ENCODE measurements at regions not wholly inside any gene's neighbourhood (a gene's known extent, or its start where the extent isn't known, plus 50 kb on each side); places are given as distances from the start of the nearest gene placed in this dataset.

DNA sequence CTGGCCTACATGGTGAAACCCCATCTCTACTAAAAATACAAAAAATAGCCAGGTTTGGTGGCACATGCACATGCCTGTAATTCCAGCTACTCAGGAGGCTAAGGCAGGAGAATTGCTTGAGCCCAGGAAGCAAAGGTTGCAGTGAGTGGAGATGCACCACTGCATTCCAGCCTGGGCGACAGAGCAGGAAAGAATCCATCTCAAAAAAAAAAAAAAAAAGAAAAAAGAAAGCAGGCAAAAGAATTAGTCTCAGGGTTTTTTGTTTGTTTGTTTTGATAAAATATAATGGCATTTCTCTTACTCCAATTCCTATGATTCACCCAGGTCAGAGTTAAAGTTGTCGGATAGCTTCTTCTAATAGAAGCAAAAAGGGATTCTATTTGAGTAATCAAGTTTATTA lies 67.0 kb upstream of the ATG10 start:
- Histone ChIP-seq H3K36me3 (ENCODE audit: insufficient read depth, insufficient read length, low read length) (no peaks in the 10 kb centered on the region), H3K9me3 (ENCODE audit: insufficient read depth, low read length) (no peaks in the 10 kb centered on the region), H3K4me1 (ENCODE audit: insufficient read depth, insufficient read length) (no peaks in the 10 kb centered on the region), H3K4me3 (ENCODE audit: insufficient read length, low read depth) (no peak overlapping the region), H3K27me3 (ENCODE audit: insufficient read depth, insufficient read length) (no peaks in the 10 kb centered on the region), H3K9ac (ENCODE audit: insufficient read length, low read depth) (no peak overlapping the region)
- no peak for DNase-seq (ENCODE audit: low read depth, low spot score)
- TF ChIP-seq ZNF274 (IDR thresholded peaks at IDR 0.05; ENCODE audit: low read depth, low read length): no peak
- TF ChIP-seq YY1 (IDR thresholded peaks at IDR 0.05; ENCODE audit: insufficient read depth, insufficient read length): no peak
- TF ChIP-seq SUZ12 (IDR thresholded peaks at IDR 0.05; ENCODE audit: extremely low read depth, insufficient read depth, insufficient read length): no peak

DNA sequence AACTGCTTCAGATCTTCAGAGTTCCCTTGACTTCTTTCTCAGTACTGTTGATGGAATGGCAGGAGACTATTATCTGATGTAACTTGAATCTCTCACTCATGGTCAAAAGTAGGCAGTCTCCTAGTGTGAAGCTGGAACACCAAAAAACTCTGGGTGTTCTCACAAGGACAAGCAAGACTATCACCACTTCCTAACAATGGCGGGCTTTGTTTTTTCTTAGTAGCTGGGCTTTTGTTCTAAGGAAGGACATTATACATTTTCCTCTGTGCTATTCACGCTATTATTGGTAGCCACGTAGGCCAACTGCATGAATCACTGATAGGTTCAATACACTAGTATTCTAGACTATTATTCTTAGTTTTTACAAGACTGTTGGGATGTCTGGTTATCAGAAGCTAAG lies 67.7 kb upstream of the ATG10 start:
- TF ChIP-seq ZNF274 (IDR thresholded peaks at IDR 0.05; ENCODE audit: low read depth, low read length): no peak
- TF ChIP-seq YY1 (IDR thresholded peaks at IDR 0.05; ENCODE audit: insufficient read depth, insufficient read length): no peak
- no peak for TF ChIP-seq SUZ12 (IDR thresholded peaks at IDR 0.05; ENCODE audit: extremely low read depth, insufficient read depth, insufficient read length)
- H3K4me1 ChIP-seq (ENCODE audit: insufficient read depth, insufficient read length): no peaks in the 10 kb centered on the region
- no peaks in the 10 kb centered on the region for H3K27me3 ChIP-seq (ENCODE audit: insufficient read depth, insufficient read length)
- no peak for DNase-seq (ENCODE audit: low read depth, low spot score)
- no peak overlapping the region for H3K4me3 ChIP-seq (ENCODE audit: insufficient read length, low read depth)
- no peaks in the 10 kb centered on the region for H3K36me3 ChIP-seq (ENCODE audit: insufficient read depth, insufficient read length, low read length)
- H3K9ac ChIP-seq (ENCODE audit: insufficient read length, low read depth): no peak overlapping the region
- H3K9me3 ChIP-seq (ENCODE audit: insufficient read depth, low read length): no peaks in the 10 kb centered on the region

DNA sequence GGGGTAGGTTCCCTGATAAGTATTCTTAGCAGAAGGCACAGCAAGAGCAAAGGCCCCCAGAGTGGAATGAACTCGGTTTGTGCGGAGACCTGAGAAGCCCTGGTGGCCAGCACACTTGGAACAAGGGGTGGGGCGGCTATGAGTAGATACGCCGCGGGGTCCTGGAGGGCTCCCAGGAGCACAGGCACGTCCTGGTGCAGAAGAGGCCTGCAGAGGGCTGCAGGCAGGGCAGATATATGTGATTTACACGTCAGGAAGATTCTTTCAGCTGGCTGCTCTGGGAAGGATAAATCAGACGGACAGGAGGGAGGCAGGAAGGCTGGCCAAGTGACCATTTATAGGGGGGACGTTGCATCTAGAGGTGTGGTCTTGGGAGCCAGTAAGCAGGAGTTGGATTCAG lies 70.2 kb upstream of the ATG10 start:
- Histone ChIP-seq H3K4me3 (ENCODE audit: insufficient read length, low read depth) (no peak overlapping the region), H3K27me3 (ENCODE audit: insufficient read depth, insufficient read length) (no peaks in the 10 kb centered on the region), H3K36me3 (ENCODE audit: insufficient read depth, insufficient read length, low read length) (no peaks in the 10 kb centered on the region), H3K9ac (ENCODE audit: insufficient read length, low read depth) (no peak overlapping the region), H3K4me1 (ENCODE audit: insufficient read depth, insufficient read length) (no peaks in the 10 kb centered on the region), H3K9me3 (ENCODE audit: insufficient read depth, low read length) (no peaks in the 10 kb centered on the region)
- TF ChIP-seq YY1 (IDR thresholded peaks at IDR 0.05; ENCODE audit: insufficient read depth, insufficient read length): no peak
- DNase-seq (ENCODE audit: low read depth, low spot score): no peak

DNA sequence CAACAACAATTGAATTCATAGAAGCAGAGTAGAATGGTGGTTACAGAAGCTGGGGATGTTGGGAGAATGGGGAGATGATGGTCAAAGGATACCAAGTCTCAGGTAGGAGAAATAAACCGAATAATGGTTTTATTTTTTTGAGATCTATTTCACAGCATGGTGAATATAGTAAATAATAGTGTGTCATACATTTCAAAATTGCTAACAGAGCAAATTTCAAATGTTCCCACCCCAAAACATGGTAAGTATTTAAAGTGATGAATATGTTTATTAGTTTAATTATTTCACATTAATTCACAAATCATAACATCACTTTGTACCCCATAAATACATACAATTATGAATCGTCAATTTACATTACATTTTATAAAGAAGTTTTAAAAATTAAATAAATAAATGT lies 72.7 kb upstream of the ATG10 start:
- Histone ChIP-seq H3K36me3 (ENCODE audit: insufficient read depth, insufficient read length, low read length) (no peaks in the 10 kb centered on the region), H3K9ac (ENCODE audit: insufficient read length, low read depth) (no peak overlapping the region), H3K27me3 (ENCODE audit: insufficient read depth, insufficient read length) (no peaks in the 10 kb centered on the region), H3K4me3 (ENCODE audit: insufficient read length, low read depth) (no peak overlapping the region), H3K4me1 (ENCODE audit: insufficient read depth, insufficient read length) (no peaks in the 10 kb centered on the region), H3K9me3 (ENCODE audit: insufficient read depth, low read length) (no peaks in the 10 kb centered on the region)
- DNase-seq (ENCODE audit: low read depth, low spot score): no peak
- no peak for TF ChIP-seq ZNF274 (IDR thresholded peaks at IDR 0.05; ENCODE audit: low read depth, low read length)
- TF ChIP-seq SUZ12 (IDR thresholded peaks at IDR 0.05; ENCODE audit: extremely low read depth, insufficient read depth, insufficient read length): no peak

DNA sequence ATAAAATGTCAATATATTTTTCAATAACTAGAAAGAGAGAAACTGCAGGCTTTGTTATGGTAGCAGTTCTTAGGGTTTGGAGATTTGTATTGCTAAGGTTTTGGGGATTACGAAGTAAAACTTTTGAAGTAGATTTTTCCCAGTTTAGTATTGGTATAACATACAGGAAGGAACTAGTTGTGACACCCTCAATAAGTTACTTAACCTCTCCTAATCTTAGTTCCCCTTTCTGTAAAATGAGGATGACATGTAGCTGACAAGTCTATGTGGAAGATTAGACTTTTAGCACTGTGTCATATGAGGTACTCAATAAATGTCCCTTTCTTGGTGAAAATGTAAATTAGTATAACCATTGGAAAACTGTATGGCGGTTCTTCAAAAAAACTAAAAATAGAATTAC lies 73.4 kb upstream of the ATG10 start:
- no peaks in the 10 kb centered on the region for H3K27me3 ChIP-seq (ENCODE audit: insufficient read depth, insufficient read length)
- no peak overlapping the region for H3K9ac ChIP-seq (ENCODE audit: insufficient read length, low read depth)
- no peak overlapping the region for H3K4me3 ChIP-seq (ENCODE audit: insufficient read length, low read depth)
- DNase-seq (ENCODE audit: low read depth, low spot score): no peak
- no peaks in the 10 kb centered on the region for H3K36me3 ChIP-seq (ENCODE audit: insufficient read depth, insufficient read length, low read length)
- TF ChIP-seq SUZ12 (IDR thresholded peaks at IDR 0.05; ENCODE audit: extremely low read depth, insufficient read depth, insufficient read length): no peak
- TF ChIP-seq ZNF274 (IDR thresholded peaks at IDR 0.05; ENCODE audit: low read depth, low read length): no peak
- no peak for TF ChIP-seq YY1 (IDR thresholded peaks at IDR 0.05; ENCODE audit: insufficient read depth, insufficient read length)
- no peaks in the 10 kb centered on the region for H3K9me3 ChIP-seq (ENCODE audit: insufficient read depth, low read length)
- H3K4me1 ChIP-seq (ENCODE audit: insufficient read depth, insufficient read length): no peaks in the 10 kb centered on the region

DNA sequence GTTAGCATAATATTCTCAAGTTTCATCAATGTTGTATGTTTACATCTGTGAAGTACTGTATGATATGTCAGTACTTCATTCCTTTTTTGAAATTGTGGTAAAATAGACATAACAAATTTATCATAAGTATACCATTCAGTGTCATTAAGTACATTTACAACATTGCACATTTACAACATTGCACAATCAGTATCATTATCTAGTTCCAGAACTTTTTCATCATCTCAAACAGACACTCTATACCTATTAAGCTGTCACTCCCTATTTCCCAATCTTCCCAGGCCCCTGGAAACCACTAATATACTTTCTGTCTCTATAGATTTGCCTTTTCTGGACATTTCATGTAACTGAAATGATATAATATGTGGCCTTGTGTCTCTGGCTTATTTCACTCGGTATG lies 75.1 kb upstream of the ATG10 start:
- peaks cover 8% of the 10 kb centered on the region for H3K9me3 ChIP-seq (ENCODE audit: insufficient read depth, low read length)
- H3K4me3 ChIP-seq (ENCODE audit: insufficient read length, low read depth): no peak overlapping the region
- H3K27me3 ChIP-seq (ENCODE audit: insufficient read depth, insufficient read length): no peaks in the 10 kb centered on the region
- DNase-seq (ENCODE audit: low read depth, low spot score): no peak
- H3K4me1 ChIP-seq (ENCODE audit: insufficient read depth, insufficient read length): no peaks in the 10 kb centered on the region
- no peak for TF ChIP-seq ZNF274 (IDR thresholded peaks at IDR 0.05; ENCODE audit: low read depth, low read length)
- no peak overlapping the region for H3K9ac ChIP-seq (ENCODE audit: insufficient read length, low read depth)
- no peaks in the 10 kb centered on the region for H3K36me3 ChIP-seq (ENCODE audit: insufficient read depth, insufficient read length, low read length)

DNA sequence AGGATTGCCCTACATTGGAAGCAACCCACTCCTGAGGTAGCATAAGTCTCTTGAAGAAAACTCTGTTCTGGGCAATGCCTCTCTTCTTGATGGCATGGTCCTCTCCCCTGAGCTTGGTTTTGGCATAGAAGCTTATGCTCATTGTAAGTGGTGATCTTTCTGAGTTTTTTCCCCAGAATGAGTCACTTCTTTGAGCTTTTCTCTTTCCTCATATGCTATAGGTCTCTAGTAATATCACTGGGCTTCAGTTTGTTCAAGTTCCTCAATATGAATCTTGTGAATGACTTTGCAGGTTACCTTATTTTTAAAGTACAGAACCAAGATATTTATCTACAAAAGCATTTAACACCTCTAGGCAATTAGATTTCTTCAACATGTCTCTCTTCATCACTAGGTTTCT lies 76.5 kb upstream of the ATG10 start:
- no peaks in the 10 kb centered on the region for H3K36me3 ChIP-seq (ENCODE audit: insufficient read depth, insufficient read length, low read length)
- H3K4me3 ChIP-seq (ENCODE audit: insufficient read length, low read depth): no peak overlapping the region
- H3K4me1 ChIP-seq (ENCODE audit: insufficient read depth, insufficient read length): no peaks in the 10 kb centered on the region
- no peak for DNase-seq (ENCODE audit: low read depth, low spot score)
- TF ChIP-seq YY1 (IDR thresholded peaks at IDR 0.05; ENCODE audit: insufficient read depth, insufficient read length): no peak
- TF ChIP-seq ZNF274 (IDR thresholded peaks at IDR 0.05; ENCODE audit: low read depth, low read length): no peak
- TF ChIP-seq SUZ12 (IDR thresholded peaks at IDR 0.05; ENCODE audit: extremely low read depth, insufficient read depth, insufficient read length): no peak
- peaks cover 21% of the 10 kb centered on the region for H3K9me3 ChIP-seq (ENCODE audit: insufficient read depth, low read length)
- no peaks in the 10 kb centered on the region for H3K27me3 ChIP-seq (ENCODE audit: insufficient read depth, insufficient read length)
- H3K9ac ChIP-seq (ENCODE audit: insufficient read length, low read depth): no peak overlapping the region

DNA sequence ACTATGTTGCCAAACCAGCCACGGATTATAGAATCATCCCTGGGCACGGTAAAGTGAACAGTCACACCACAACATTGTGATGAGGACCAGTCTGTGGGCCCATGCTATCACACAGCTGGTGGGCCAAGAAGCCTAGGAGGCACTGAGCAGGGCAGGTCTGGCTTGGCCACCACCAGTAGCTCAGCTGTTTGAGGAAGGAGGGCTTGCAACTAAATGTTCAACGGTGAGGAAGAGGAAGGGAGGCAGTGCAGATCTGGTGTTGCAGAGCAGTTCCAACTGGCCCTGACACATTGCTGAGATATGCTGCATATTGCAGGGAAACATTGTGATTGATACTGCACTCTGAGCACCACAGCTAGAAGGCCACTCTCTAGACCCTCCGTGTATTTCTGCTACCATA lies 77.9 kb upstream of the ATG10 start:
- Histone ChIP-seq H3K4me3 (ENCODE audit: insufficient read length, low read depth) (no peak overlapping the region), H3K36me3 (ENCODE audit: insufficient read depth, insufficient read length, low read length) (no peaks in the 10 kb centered on the region), H3K9ac (ENCODE audit: insufficient read length, low read depth) (no peak overlapping the region), H3K27me3 (ENCODE audit: insufficient read depth, insufficient read length) (no peaks in the 10 kb centered on the region), H3K4me1 (ENCODE audit: insufficient read depth, insufficient read length) (no peaks in the 10 kb centered on the region), H3K9me3 (ENCODE audit: insufficient read depth, low read length) (peaks cover 21% of the 10 kb centered on the region)
- no peak for DNase-seq (ENCODE audit: low read depth, low spot score)
- TF ChIP-seq ZNF274 (IDR thresholded peaks at IDR 0.05; ENCODE audit: low read depth, low read length): no peak
- TF ChIP-seq YY1 (IDR thresholded peaks at IDR 0.05; ENCODE audit: insufficient read depth, insufficient read length): no peak
- no peak for TF ChIP-seq SUZ12 (IDR thresholded peaks at IDR 0.05; ENCODE audit: extremely low read depth, insufficient read depth, insufficient read length)
